HG03064 (cell line): ENCODE measurements at regions not wholly inside any gene's neighbourhood (a gene's known extent, or its start where the extent isn't known, plus 50 kb on each side); places are given as distances from the start of the nearest gene placed in this dataset.

ENCODE experiments used
- ATAC-seq: cut with Tn5 transposase; IDR thresholded peaks from one replicate; pipeline ENCODE4 v1.9.1; 2021; ENCODE audit warnings: low read depth; ENCODE audit not compliant: unreplicated experiment

GRCh38 chr9:106677374-106677773 lies 185.6 kb upstream of the ZNF462 start:
- ATAC-seq, result no peak

GRCh38 chr9:106677830-106678229 lies 185.1 kb upstream of the ZNF462 start:
- ATAC-seq, result no peak

- no peak for ATAC-seq
Observed at GRCh38 chr9:106678273-106678672, 184.7 kb upstream of the ZNF462 start.

- ATAC-seq, result no peak
Observed at GRCh38 chr9:106682420-106682819, 180.5 kb upstream of the ZNF462 start.

GRCh38 chr9:106683454-106683853 lies 179.5 kb upstream of the ZNF462 start:
- ATAC-seq, result no peak

- no peak for ATAC-seq
Observed at GRCh38 chr9:106684940-106685695, 177.8 kb upstream of the ZNF462 start.

- ATAC-seq, result no peak
Observed at GRCh38 chr9:106689089-106689488, 173.9 kb upstream of the ZNF462 start.

GRCh38 chr9:106691627-106692026 lies 171.3 kb upstream of the ZNF462 start:
- no peak for ATAC-seq

- no peak for ATAC-seq
Observed at GRCh38 chr9:106693558-106693957, 169.4 kb upstream of the ZNF462 start.

GRCh38 chr9:106696804-106697203 lies 166.2 kb upstream of the ZNF462 start:
- no peak for ATAC-seq

GRCh38 chr9:106697390-106697749 lies 165.6 kb upstream of the ZNF462 start:
- no peak for ATAC-seq

GRCh38 chr9:106697750-106698502 lies 165.0 kb upstream of the ZNF462 start:
- ATAC-seq, result no peak

- ATAC-seq, result no peak
Observed at GRCh38 chr9:106700676-106701075, 162.3 kb upstream of the ZNF462 start.

GRCh38 chr9:106701611-106702010 lies 161.4 kb upstream of the ZNF462 start:
- ATAC-seq, result no peak

GRCh38 chr9:106704056-106704615 lies 158.8 kb upstream of the ZNF462 start:
- ATAC-seq, result no peak

- no peak for ATAC-seq
Observed at GRCh38 chr9:106707291-106707690, 155.7 kb upstream of the ZNF462 start.

GRCh38 chr9:106707738-106708474 lies 155.1 kb upstream of the ZNF462 start:
- no peak for ATAC-seq

- no peak for ATAC-seq
Observed at GRCh38 chr9:106708475-106709146, 154.4 kb upstream of the ZNF462 start.

GRCh38 chr9:106712279-106712678 lies 150.7 kb upstream of the ZNF462 start:
- ATAC-seq, result no peak

GRCh38 chr9:106713206-106713605 lies 149.8 kb upstream of the ZNF462 start:
- no peak for ATAC-seq

GRCh38 chr9:106716820-106717219 lies 146.1 kb upstream of the ZNF462 start:
- ATAC-seq, result no peak
